PC-9 (cell line): ENCODE measurements at regions not wholly inside any gene's neighbourhood (a gene's known extent, or its start where the extent isn't known, plus 50 kb on each side); places are given as distances from the start of the nearest gene placed in this dataset.

Source experiments
- BruUV-seq: library from RNA; stranded (reverse); fragments of 400-500 nt; replicated peaks from 2 replicates; lab custom pipeline; 2021; lab: Mats Ljungman, UMichigan
- CTCF ChIA-PET: fragments of 300-600 bp; sonication (Branson Sonifier 250); formaldehyde crosslinking; loops from one replicate; lab custom pipeline; 2022; ENCODE audit warnings: antibody characterized with exemption; lab: Charles Lee
- POLR2A ChIA-PET: fragments of 300-600 bp; sonication (Branson Sonifier 250); formaldehyde crosslinking; loops from one replicate; lab custom pipeline; 2022; ENCODE audit warnings: antibody characterized with exemption; ENCODE audit not compliant: unreplicated experiment; lab: Charles Lee
- DNase-seq, 2 experiments: peaks; one replicate each; pipeline versions ENCODE4 v3.0.0 to v3.0.0-alpha.2; 2015 to 2022; ENCODE audit warnings: mixed read lengths in 1 of 2
- H2AFZ ChIP-seq: fragments of 200-600 bp; sonication (generic); 2 replicates; pipeline ENCODE4 v1.8.1; 2017; ENCODE audit warnings: antibody characterized with exemption
- H3F3A ChIP-seq: fragments of 200-600 bp; sonication (generic); 2 replicates; pipeline ENCODE4 v1.8.1; 2017; ENCODE audit warnings: antibody characterized with exemption, mild to moderate bottlenecking, low read depth; ENCODE audit not compliant: insufficient read depth
- H3K27ac ChIP-seq: fragments of 200-600 bp; sonication (generic); 2 replicates; pipeline ENCODE4 v1.6.1; 2016; ENCODE audit warnings: mixed run types
- H3K27me3 ChIP-seq: fragments of 200-600 bp; sonication (generic); 2 replicates; pipeline ENCODE4 v1.6.1; 2016; ENCODE audit warnings: low read depth, mixed run types; ENCODE audit not compliant: insufficient read depth
- H3K36me3 ChIP-seq: fragments of 200-600 bp; sonication (generic); 2 replicates; pipeline ENCODE4 v1.6.1; 2016; ENCODE audit warnings: low read depth, mixed run types
- H3K4me1 ChIP-seq: fragments of 200-600 bp; sonication (generic); replicated peaks from 2 replicates; pipeline ENCODE4 v1.6.1; 2016; ENCODE audit warnings: mixed run types; ENCODE audit not compliant: insufficient read depth
- H3K4me2 ChIP-seq: fragments of 200-600 bp; sonication (generic); 2 replicates; pipeline ENCODE4 v1.6.1; 2017; ENCODE audit warnings: mixed run types
- H3K4me3 ChIP-seq: fragments of 200-600 bp; sonication (generic); 2 replicates; pipeline ENCODE4 v1.6.1; 2016; ENCODE audit warnings: mixed run types
- H3K79me2 ChIP-seq: fragments of 200-600 bp; sonication (generic); 2 replicates; pipeline ENCODE4 v1.6.1; 2017; ENCODE audit warnings: low read depth, mixed run types
- H3K9me2 ChIP-seq: fragments of 200-600 bp; sonication (generic); 2 replicates; pipeline ENCODE4 v1.8.1; 2017; ENCODE audit warnings: mild to moderate bottlenecking; ENCODE audit not compliant: insufficient read depth
- H3K9me3 ChIP-seq: fragments of 200-600 bp; sonication (generic); 2 replicates; pipeline ENCODE4 v1.8.1; 2016; ENCODE audit warnings: low read depth; ENCODE audit not compliant: insufficient read depth
- H4K20me1 ChIP-seq: fragments of 200-600 bp; sonication (generic); 2 replicates; pipeline ENCODE4 v1.8.1; 2017; ENCODE audit not compliant: insufficient read depth
- CTCF ChIP-seq: fragments of 200-600 bp; sonication (generic); conservative IDR thresholded peaks from 2 replicates; pipeline ENCODE4 v1.6.1; 2017; ENCODE audit warnings: mixed run types, antibody characterized with exemption, mild to moderate bottlenecking, moderate library complexity
- EZH2 ChIP-seq: fragments of 200-600 bp; sonication (generic); IDR thresholded peaks from 2 replicates; pipeline ENCODE4 v1.8.0; 2017; ENCODE audit warnings: antibody characterized with exemption, low read depth
- intact Hi-C: fragments of 100-400 bp; cut with micrococcal nuclease; formaldehyde crosslinking; loops from one replicate; pipeline ENCODE4 v1.10.0; 2022; ENCODE audit not compliant: unreplicated experiment

GRCh38 chr2:175743011-175743410, 259.1 kb downstream of the LNPK start:
- no peaks in the 10 kb centered on the region for H3K9me2 ChIP-seq
- H3K27ac ChIP-seq = no peak overlapping the region
- H3K4me3 ChIP-seq = no peak overlapping the region
- DNase-seq = no peak
- no peaks in the 10 kb centered on the region for H3F3A ChIP-seq
- H3K9me3 ChIP-seq = no peaks in the 10 kb centered on the region
- H3K79me2 ChIP-seq = no peaks in the 10 kb centered on the region
- no TSS peak for BruUV-seq
- no peak overlapping the region for H2AFZ ChIP-seq
- POLR2A ChIA-PET = no interaction called here
- H4K20me1 ChIP-seq = no peaks in the 10 kb centered on the region
- H3K27me3 ChIP-seq = peaks cover 18% of the 10 kb centered on the region
- no peaks in the 10 kb centered on the region for H3K4me1 ChIP-seq
- TF ChIP-seq CTCF (no peak), EZH2 (no peak)
- H3K4me2 ChIP-seq = no peak overlapping the region
- H3K36me3 ChIP-seq = no peaks in the 10 kb centered on the region
- intact Hi-C loops = no loop called here
- CTCF ChIA-PET = no interaction called here

- H3K27me3 ChIP-seq = peaks cover 19% of the 10 kb centered on the region
- H3K4me1 ChIP-seq = no peaks in the 10 kb centered on the region
- no TSS peak for BruUV-seq
- H3K79me2 ChIP-seq = no peaks in the 10 kb centered on the region
- no peak overlapping the region for H3K4me3 ChIP-seq
- no peaks in the 10 kb centered on the region for H3F3A ChIP-seq
- no peaks in the 10 kb centered on the region for H3K36me3 ChIP-seq
- no peaks in the 10 kb centered on the region for H4K20me1 ChIP-seq
- no peak for DNase-seq
- ChIA-PET POLR2A (no interaction called here), CTCF (no interaction called here)
- TF ChIP-seq EZH2 (no peak), CTCF (no peak)
- no peak overlapping the region for H3K27ac ChIP-seq
- no peak overlapping the region for H2AFZ ChIP-seq
- H3K9me2 ChIP-seq = no peaks in the 10 kb centered on the region
- intact Hi-C loops = no loop called here
- no peak overlapping the region for H3K4me2 ChIP-seq
- H3K9me3 ChIP-seq = no peaks in the 10 kb centered on the region
Measured at GRCh38 chr2:175742367-175742766, 259.7 kb downstream of the LNPK start.

- Histone ChIP-seq H3K79me2 (no peaks in the 10 kb centered on the region), H3K4me3 (no peak overlapping the region), H3K4me1 (no peaks in the 10 kb centered on the region), H3K4me2 (no peak overlapping the region), H3K9me2 (no peaks in the 10 kb centered on the region), H2AFZ (no peak overlapping the region), H3F3A (no peaks in the 10 kb centered on the region), H3K27me3 (peaks cover 15% of the 10 kb centered on the region), H3K9me3 (no peaks in the 10 kb centered on the region), H3K36me3 (no peaks in the 10 kb centered on the region), H3K27ac (no peak overlapping the region), H4K20me1 (no peaks in the 10 kb centered on the region)
- no peak for TF ChIP-seq CTCF
- TF ChIP-seq EZH2 = no peak
- DNase-seq = no peak
- ChIA-PET CTCF (no interaction called here), POLR2A (no interaction called here)
- intact Hi-C loops = no loop called here
- BruUV-seq = no TSS peak
Measured at GRCh38 chr2:175741164-175741563, 260.9 kb downstream of the LNPK start.
